ENCODE measurements at regions not wholly inside any gene's neighbourhood (a gene's known extent, or its start where the extent isn't known, plus 50 kb on each side); places are given as distances from the start of the nearest gene placed in this dataset.
A peak's percentile ranks its signal among the peaks of the same experiment; 100 is the strongest.
"Not testable (repeated sequence)": the region's sequence is repeated elsewhere in the genome, so short reads cannot be mapped to it uniquely, and the experiment has no call there.

GRCh38 chr17:45580924-45581323, 90.4 kb upstream of the PLEKHM1 start:
- H3K36me3 ChIP-seq: no peaks in the 10 kb centered on the region
- no peaks in the 10 kb centered on the region for H3K4me1 ChIP-seq (replicated peaks)
- intact Hi-C loops (cut with DNase I): no loop called here
- DNase-seq (ENCODE audit: low spot score): no peak
- WGBS: 77% methylated on average over 7 of the region's 7 CpGs
- no peak overlapping the region for H3K4me3 ChIP-seq
- H3K9me3 ChIP-seq: no peaks in the 10 kb centered on the region
- TF ChIP-seq POLR2AphosphoS5 (IDR thresholded peaks at IDR 0.05): no peak
- H3K27ac ChIP-seq: no peak overlapping the region
- no peaks in the 10 kb centered on the region for H3K27me3 ChIP-seq (replicated peaks; ENCODE audit: insufficient read depth)

- no peak for DNase-seq (ENCODE audit: low spot score)
- WGBS: 94% methylated on average over 9 of the region's 9 CpGs
- Histone ChIP-seq H3K27ac (no peak overlapping the region), H3K4me1 (replicated peaks) (no peaks in the 10 kb centered on the region), H3K36me3 (no peaks in the 10 kb centered on the region), H3K4me3 (no peak overlapping the region), H3K9me3 (no peaks in the 10 kb centered on the region), H3K27me3 (replicated peaks; ENCODE audit: insufficient read depth) (no peaks in the 10 kb centered on the region)
- TF ChIP-seq POLR2AphosphoS5 (IDR thresholded peaks at IDR 0.05) (no peak), POLR2A (IDR thresholded peaks at IDR 0.05) (no peak), CTCF (IDR thresholded peaks at IDR 0.05) (no peak)
- intact Hi-C loops (cut with DNase I): no loop called here
These were observed 91.3 kb upstream of the PLEKHM1 start for GRCh38 chr17:45581860-45582259.

GRCh38 chr17:45584092-45585036, 93.8 kb upstream of the PLEKHM1 start:
- intact Hi-C loops (cut with DNase I): no loop called here
- Histone ChIP-seq H3K36me3 (no peaks in the 10 kb centered on the region), H3K27me3 (replicated peaks; ENCODE audit: insufficient read depth) (no peaks in the 10 kb centered on the region), H3K9me3 (no peaks in the 10 kb centered on the region), H3K27ac (peak overlapping the region; percentile 90 to 91), H3K4me1 (replicated peaks) (no peaks in the 10 kb centered on the region), H3K4me3 (peak overlapping the region; percentile 62 to 70)
- under 1% methylated on average over 51 of the region's 62 CpGs for WGBS
- DNase-seq (ENCODE audit: low spot score): peak; percentile 79
- TF ChIP-seq CTCF (IDR thresholded peaks at IDR 0.05) (no peak), POLR2AphosphoS5 (IDR thresholded peaks at IDR 0.05) (peak; percentile 10), POLR2A (IDR thresholded peaks at IDR 0.05) (peak; percentile 67)

GRCh38 chr17:45585037-45585733, 94.7 kb upstream of the PLEKHM1 start:
- peak; percentile 86 for DNase-seq (ENCODE audit: low spot score)
- TF ChIP-seq POLR2AphosphoS5 (IDR thresholded peaks at IDR 0.05) (peak; percentile 57), CTCF (IDR thresholded peaks at IDR 0.05) (peak in 1 of 4 experiments; percentile 19), POLR2A (IDR thresholded peaks at IDR 0.05) (peak; percentile 39)
- H3K36me3 ChIP-seq; H3K4me1 ChIP-seq (replicated peaks); intact Hi-C loops (cut with DNase I); H3K9me3 ChIP-seq; H3K27me3 ChIP-seq (replicated peaks; ENCODE audit: insufficient read depth): not testable (repeated sequence)
- Histone ChIP-seq H3K27ac (peak overlapping the region; percentile 90 to 91), H3K4me3 (peak overlapping the region; percentile 62 to 70)
- 2% methylated on average over 55 of the region's 56 CpGs for WGBS

GRCh38 chr17:45585794-45586650, 95.5 kb upstream of the PLEKHM1 start:
- TF ChIP-seq CTCF (IDR thresholded peaks at IDR 0.05): peak in 3 of 4 experiments; percentile 25 to 50 (median 26)
- Histone ChIP-seq H3K4me3 (peak overlapping the region; percentile 62 to 70), H3K27ac (peak overlapping the region; percentile 90 to 91)
- H3K9me3 ChIP-seq; H3K27me3 ChIP-seq (replicated peaks; ENCODE audit: insufficient read depth); intact Hi-C loops (cut with DNase I); H3K4me1 ChIP-seq (replicated peaks); H3K36me3 ChIP-seq: not testable (repeated sequence)
- 7% methylated on average over 42 of the region's 62 CpGs for WGBS
- DNase-seq (ENCODE audit: low spot score): peak; percentile 33

- DNase-seq (ENCODE audit: low spot score); H3K4me3 ChIP-seq; H3K9me3 ChIP-seq; H3K36me3 ChIP-seq; intact Hi-C loops (cut with DNase I); H3K4me1 ChIP-seq (replicated peaks); H3K27me3 ChIP-seq (replicated peaks; ENCODE audit: insufficient read depth): not testable (repeated sequence)
- 84% methylated on average over 6 of the region's 6 CpGs for WGBS
- H3K27ac ChIP-seq: peak overlapping the region; percentile 90 to 91
These were observed 96.1 kb upstream of the PLEKHM1 start for GRCh38 chr17:45586651-45586934.
